Thoracic aorta (tissue), 2 donors: ENCODE measurements at regions not wholly inside any gene's neighbourhood (a gene's known extent, or its start where the extent isn't known, plus 50 kb on each side); places are given as distances from the start of the nearest gene placed in this dataset.

Experiments used
- ATAC-seq: fragments of 150-250 bp; one replicate; pipeline ENCODE4 v1.8.0; 2017; ENCODE audit warnings: low read depth; ENCODE audit not compliant: insufficient number of reproducible peaks, low FRiP score
- DNase-seq: peaks from one replicate; pipeline ENCODE4 v3.0.0-alpha.2; 2020; ENCODE audit warnings: low spot score
- H3K27ac ChIP-seq, 2 donors: fragments of 200-600 bp; sonication (generic); 1 replicate in 1 of 2; 2 replicates in 1 of 2; pipeline ENCODE4 v1.5.1; 2016; ENCODE audit warnings: mild to moderate bottlenecking in 2 of 2, moderate library complexity in 2 of 2
- H3K27me3 ChIP-seq: fragments of 200-600 bp; sonication (generic); replicated peaks from 2 replicates; pipeline ENCODE4 v1.6.0; 2016; ENCODE audit warnings: mild to moderate bottlenecking; ENCODE audit not compliant: insufficient read depth
- H3K36me3 ChIP-seq: fragments of 200-600 bp; sonication (generic); one replicate; pipeline ENCODE4 v1.5.1; 2016
- H3K4me1 ChIP-seq, 2 donors: fragments of 200-600 bp; sonication (generic); 1 replicate in 1 of 2; 2 replicates in 1 of 2; pipeline versions ENCODE4 v1.5.1 to v1.6.0; 2016; ENCODE audit warnings: low read depth in 2 of 2, mild to moderate bottlenecking in 1 of 2; ENCODE audit not compliant: control insufficient read depth in 1 of 2
- H3K4me3 ChIP-seq: fragments of 200-600 bp; sonication (generic); 2 replicates; pipeline ENCODE4 v1.5.1; 2016; ENCODE audit warnings: mild to moderate bottlenecking
- H3K9me3 ChIP-seq: fragments of 200-600 bp; sonication (generic); 2 replicates; pipeline ENCODE4 v1.5.1; 2016
- TF ChIP-seq, protein P1 (sequence below): fragments of 200-600 bp; sonication (generic); IDR thresholded peaks from one replicate; pipeline ENCODE4 v1.5.1; 2019; ENCODE audit warnings: antibody characterized with exemption

GRCh38 chr13:95470574-95471366, 81.8 kb upstream of the CLDN10 start:
- no peak overlapping the region for H3K4me3 ChIP-seq
- no peaks in the 10 kb centered on the region for H3K36me3 ChIP-seq
- DNase-seq (no peak), ATAC-seq (no peak)
- H3K27me3 ChIP-seq = no peaks in the 10 kb centered on the region
- H3K9me3 ChIP-seq = no peaks in the 10 kb centered on the region
- H3K27ac ChIP-seq = no peak overlapping the region
- TF ChIP-seq, protein P1, sequence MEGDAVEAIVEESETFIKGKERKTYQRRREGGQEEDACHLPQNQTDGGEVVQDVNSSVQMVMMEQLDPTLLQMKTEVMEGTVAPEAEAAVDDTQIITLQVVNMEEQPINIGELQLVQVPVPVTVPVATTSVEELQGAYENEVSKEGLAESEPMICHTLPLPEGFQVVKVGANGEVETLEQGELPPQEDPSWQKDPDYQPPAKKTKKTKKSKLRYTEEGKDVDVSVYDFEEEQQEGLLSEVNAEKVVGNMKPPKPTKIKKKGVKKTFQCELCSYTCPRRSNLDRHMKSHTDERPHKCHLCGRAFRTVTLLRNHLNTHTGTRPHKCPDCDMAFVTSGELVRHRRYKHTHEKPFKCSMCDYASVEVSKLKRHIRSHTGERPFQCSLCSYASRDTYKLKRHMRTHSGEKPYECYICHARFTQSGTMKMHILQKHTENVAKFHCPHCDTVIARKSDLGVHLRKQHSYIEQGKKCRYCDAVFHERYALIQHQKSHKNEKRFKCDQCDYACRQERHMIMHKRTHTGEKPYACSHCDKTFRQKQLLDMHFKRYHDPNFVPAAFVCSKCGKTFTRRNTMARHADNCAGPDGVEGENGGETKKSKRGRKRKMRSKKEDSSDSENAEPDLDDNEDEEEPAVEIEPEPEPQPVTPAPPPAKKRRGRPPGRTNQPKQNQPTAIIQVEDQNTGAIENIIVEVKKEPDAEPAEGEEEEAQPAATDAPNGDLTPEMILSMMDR = no peak
- H3K4me1 ChIP-seq = no peaks in the 10 kb centered on the region

DNA sequence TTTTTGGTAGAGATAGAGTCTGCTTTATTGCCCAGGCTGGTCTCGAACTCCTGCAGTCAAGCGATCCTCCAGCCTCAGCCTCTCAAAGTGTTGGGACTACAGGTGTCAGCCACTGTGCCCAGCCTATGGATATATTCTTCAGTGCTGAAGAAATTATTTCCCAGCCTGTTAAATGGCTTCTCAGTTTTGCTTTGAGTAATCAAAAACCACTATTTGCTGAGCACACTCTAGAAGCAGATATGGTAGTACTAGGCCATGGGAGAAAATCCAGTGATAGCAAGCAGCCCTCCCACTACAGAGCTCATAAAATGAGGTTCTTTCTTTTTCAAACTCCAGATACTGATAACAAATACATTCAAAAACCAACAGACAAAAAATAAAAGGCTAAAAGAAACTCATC, 80.6 kb upstream of the CLDN10 start:
- TF ChIP-seq, protein P1 = no peak
- Histone ChIP-seq H3K4me3 (no peak overlapping the region), H3K9me3 (no peaks in the 10 kb centered on the region), H3K36me3 (no peaks in the 10 kb centered on the region), H3K27me3 (no peaks in the 10 kb centered on the region), H3K4me1 (no peaks in the 10 kb centered on the region), H3K27ac (no peak overlapping the region)
- DNase-seq (no peak), ATAC-seq (no peak)

DNA sequence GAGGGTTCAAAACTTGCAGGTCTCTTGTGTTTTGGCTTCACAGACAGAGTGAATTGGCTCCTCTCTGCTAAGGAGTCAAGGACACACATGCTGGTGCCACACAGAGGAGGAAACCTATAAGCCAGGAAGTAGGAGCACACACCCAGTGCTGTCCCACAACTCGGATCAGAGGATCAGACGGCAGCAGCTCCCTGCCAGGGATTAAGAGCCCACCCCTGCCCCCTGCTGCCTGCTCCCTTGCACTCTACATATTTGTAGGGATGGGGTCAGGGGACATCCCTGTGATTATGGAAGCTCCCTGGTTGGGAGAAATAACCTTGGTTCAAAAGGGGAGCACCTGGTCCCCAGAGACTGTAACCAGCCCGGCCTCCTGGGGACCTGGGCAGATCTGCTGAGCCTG, 77.5 kb upstream of the CLDN10 start:
- TF ChIP-seq, protein P1 = no peak
- H3K36me3 ChIP-seq = no peaks in the 10 kb centered on the region
- no peak for DNase-seq
- no peaks in the 10 kb centered on the region for H3K27me3 ChIP-seq
- no peaks in the 10 kb centered on the region for H3K9me3 ChIP-seq
- H3K4me3 ChIP-seq = no peak overlapping the region
- H3K27ac ChIP-seq = no peak overlapping the region
- H3K4me1 ChIP-seq = no peaks in the 10 kb centered on the region
- ATAC-seq = no peak

GRCh38 chr13:95477187-95477586, 75.3 kb upstream of the CLDN10 start:
- Histone ChIP-seq H3K27me3 (no peaks in the 10 kb centered on the region), H3K27ac (no peak overlapping the region), H3K4me3 (no peak overlapping the region), H3K9me3 (no peaks in the 10 kb centered on the region), H3K36me3 (no peaks in the 10 kb centered on the region), H3K4me1 (no peaks in the 10 kb centered on the region)
- TF ChIP-seq, protein P1 = no peak
- ATAC-seq (no peak), DNase-seq (no peak)

DNA sequence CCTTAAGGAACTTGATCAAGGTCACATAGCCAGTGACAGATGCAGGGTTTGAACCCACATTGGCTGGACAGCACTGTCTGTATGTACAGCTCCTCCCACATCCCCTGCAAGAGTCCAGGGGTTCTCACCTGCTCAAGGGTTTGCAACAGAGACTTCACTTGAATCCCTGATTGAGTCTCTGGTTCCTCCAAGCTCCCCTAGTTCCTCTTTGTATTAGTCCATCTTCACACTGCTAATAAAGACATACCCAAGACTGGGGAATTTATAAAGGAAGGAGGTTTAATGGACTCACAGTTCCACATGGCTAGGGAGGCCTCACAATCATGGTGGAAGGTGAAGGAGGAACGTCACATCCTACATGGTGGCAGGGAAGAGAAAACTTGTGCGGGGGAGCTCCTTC, 72.8 kb upstream of the CLDN10 start:
- TF ChIP-seq, protein P1 = no peak
- Histone ChIP-seq H3K4me1 (peaks cover 0 to under 1% of the 10 kb centered on the region in 2 donors), H3K36me3 (no peaks in the 10 kb centered on the region), H3K27me3 (no peaks in the 10 kb centered on the region), H3K27ac (no peak overlapping the region), H3K4me3 (no peak overlapping the region), H3K9me3 (no peaks in the 10 kb centered on the region)
- no peak for DNase-seq
- no peak for ATAC-seq
